Effector memory CD8-positive, alpha-beta T cell (primary cell): ENCODE measurements at regions not wholly inside any gene's neighbourhood (a gene's known extent, or its start where the extent isn't known, plus 50 kb on each side); places are given as distances from the start of the nearest gene placed in this dataset.
"Not testable (repeated sequence)": the region's sequence is repeated elsewhere in the genome, so short reads cannot be mapped to it uniquely, and the experiment has no call there.

Source experiments
- ATAC-seq: fragments of 150-1000 bp; cut with Tn5 transposase; replicated peaks from 2 replicates; pipeline ENCODE4 v1.10.0; 2021; ENCODE audit warnings: mild to moderate bottlenecking, moderate library complexity
- DNase-seq, 3 experiments: peaks; one replicate each; pipeline ENCODE4 v3.0.0; 2021
- H3K27ac Mint-ChIP-seq, 2 donors: one replicate each; pipeline ENCODE4 v1.8.0; 2022; ENCODE audit warnings: mild to moderate bottlenecking in 2 of 2, mixed read lengths in 2 of 2, moderate library complexity in 2 of 2
- H3K27me3 Mint-ChIP-seq, 2 donors: one replicate each; pipeline ENCODE4 v1.8.0; 2022; ENCODE audit warnings: mixed read lengths in 2 of 2
- H3K36me3 Mint-ChIP-seq: one replicate; pipeline ENCODE4 v1.8.0; 2022; ENCODE audit warnings: mild to moderate bottlenecking, moderate library complexity, mixed read lengths; ENCODE audit not compliant: insufficient read depth
- H3K4me1 Mint-ChIP-seq, 2 donors: one replicate each; pipeline ENCODE4 v1.8.0; 2022; ENCODE audit warnings: low read depth in 2 of 2, mixed read lengths in 2 of 2
- H3K4me3 Mint-ChIP-seq, 2 donors: one replicate each; pipeline ENCODE4 v1.8.0; 2022; ENCODE audit warnings: mild to moderate bottlenecking in 2 of 2, mixed read lengths in 2 of 2, moderate library complexity in 2 of 2
- H3K9me3 Mint-ChIP-seq, 2 donors: one replicate each; pipeline ENCODE4 v1.8.0; 2022; ENCODE audit warnings: mixed read lengths in 2 of 2

DNA sequence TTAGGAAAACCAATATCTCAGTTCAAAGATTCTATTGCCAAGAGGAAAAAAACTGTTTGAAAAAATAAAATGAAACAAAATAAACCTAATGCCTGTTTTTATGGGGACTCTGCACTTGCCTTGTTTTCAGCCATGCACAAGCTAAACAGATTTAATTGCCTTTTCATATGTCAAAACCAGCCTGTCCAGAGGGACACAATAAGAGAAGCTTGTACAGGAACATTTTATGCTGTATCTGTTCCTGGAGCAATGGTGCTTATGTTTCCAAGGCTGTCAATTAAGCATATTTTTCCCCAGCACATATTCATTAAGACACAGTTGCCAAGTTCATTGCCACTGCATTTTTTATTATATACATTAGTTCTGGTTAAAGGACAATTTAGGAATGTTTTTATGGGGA is 470.9 kb downstream of the LRRIQ3 start:
- Mint-ChIP-seq H3K27me3 (no peaks in the 10 kb centered on the region), H3K9me3 (peaks cover 7 to 8% of the 10 kb centered on the region in 2 donors), H3K27ac (no peak overlapping the region), H3K36me3 (no peaks in the 10 kb centered on the region), H3K4me3 (no peak overlapping the region), H3K4me1 (no peaks in the 10 kb centered on the region)
- no peak for ATAC-seq
- DNase-seq = no peak

- no peaks in the 10 kb centered on the region for H3K27me3 Mint-ChIP-seq
- DNase-seq = no peak
- ATAC-seq = no peak
- H3K36me3 Mint-ChIP-seq = peaks cover 3% of the 10 kb centered on the region
- H3K4me1 Mint-ChIP-seq = no peaks in the 10 kb centered on the region
- no peak overlapping the region for H3K27ac Mint-ChIP-seq
- peaks cover 2 to 6% of the 10 kb centered on the region in 2 donors for H3K9me3 Mint-ChIP-seq
- no peak overlapping the region for H3K4me3 Mint-ChIP-seq
Observed at GRCh38 chr1:73722055-73722454, 475.9 kb downstream of the LRRIQ3 start.

DNA sequence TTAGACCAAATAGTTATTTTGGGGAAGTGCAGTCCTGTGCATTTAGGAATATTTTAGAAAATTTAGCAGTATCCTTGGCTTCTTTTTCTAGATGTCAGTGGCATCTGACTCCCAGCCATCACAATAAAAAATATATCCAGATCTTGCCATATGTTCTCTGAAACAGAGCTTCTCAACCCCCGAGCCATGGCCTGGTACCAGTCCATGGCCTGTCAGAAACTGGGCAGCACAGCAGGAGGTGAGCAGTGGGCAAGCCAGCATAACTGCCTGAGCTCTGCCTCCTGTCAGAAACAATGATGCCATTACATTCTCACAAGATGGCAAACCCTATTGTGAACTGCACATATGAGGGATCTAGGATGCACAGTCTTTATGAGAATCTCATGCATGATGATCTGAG is 480.0 kb downstream of the LRRIQ3 start:
- DNase-seq = no peak
- ATAC-seq = no peak
- no peak overlapping the region for H3K4me3 Mint-ChIP-seq
- H3K27me3 Mint-ChIP-seq = no peaks in the 10 kb centered on the region
- no peak overlapping the region for H3K27ac Mint-ChIP-seq
- peaks cover 3 to 16% of the 10 kb centered on the region in 2 donors for H3K9me3 Mint-ChIP-seq
- H3K36me3 Mint-ChIP-seq = peaks cover 3% of the 10 kb centered on the region
- H3K4me1 Mint-ChIP-seq = no peaks in the 10 kb centered on the region

DNA sequence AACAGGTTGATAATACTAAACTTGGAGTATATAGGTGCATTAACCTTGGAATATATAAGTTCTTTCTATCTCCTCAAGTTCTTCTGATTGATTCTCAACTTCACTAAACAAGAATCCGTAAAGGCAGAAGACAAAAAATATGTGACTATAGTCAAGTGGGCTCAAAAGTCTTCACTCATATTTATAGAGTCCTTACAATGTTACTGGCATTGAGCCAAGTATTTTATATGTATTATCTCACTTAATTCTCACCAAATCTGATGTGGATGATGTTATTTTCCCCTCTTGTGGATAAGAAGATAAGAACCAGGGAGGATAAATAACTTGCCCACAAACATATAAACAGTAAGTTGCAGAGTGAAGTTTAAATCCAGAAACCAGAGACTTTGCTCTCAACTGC is 486.9 kb downstream of the LRRIQ3 start:
- H3K36me3 Mint-ChIP-seq = no peaks in the 10 kb centered on the region
- H3K4me1 Mint-ChIP-seq = no peaks in the 10 kb centered on the region
- no peak for ATAC-seq
- no peak for DNase-seq
- no peak overlapping the region for H3K4me3 Mint-ChIP-seq
- no peak overlapping the region for H3K27ac Mint-ChIP-seq
- H3K27me3 Mint-ChIP-seq = no peaks in the 10 kb centered on the region
- peaks cover 5 to 29% of the 10 kb centered on the region in 2 donors for H3K9me3 Mint-ChIP-seq

DNA sequence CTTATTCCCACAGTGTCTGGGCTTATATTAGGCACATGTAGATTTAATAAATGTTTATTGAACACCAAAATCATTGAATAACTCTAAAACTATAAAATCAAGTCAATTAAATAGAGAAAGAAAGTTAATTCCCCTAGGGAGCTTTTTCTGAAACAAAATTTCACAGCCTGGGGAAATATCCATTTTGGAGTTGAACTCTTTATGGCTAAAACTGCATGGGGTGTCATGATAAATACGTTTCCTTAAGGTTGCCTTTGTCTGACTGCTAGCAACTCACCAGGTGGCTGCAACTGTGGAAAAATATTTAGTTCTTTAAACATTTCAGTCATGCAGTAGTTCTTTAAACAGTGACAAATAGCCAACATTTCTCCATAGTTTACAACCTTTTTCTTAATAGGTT is 496.1 kb downstream of the LRRIQ3 start:
- Mint-ChIP-seq H3K4me3 (no peak overlapping the region), H3K4me1 (no peaks in the 10 kb centered on the region), H3K36me3 (no peaks in the 10 kb centered on the region), H3K27ac (no peak overlapping the region), H3K9me3 (peaks cover 3 to 6% of the 10 kb centered on the region in 2 donors), H3K27me3 (no peaks in the 10 kb centered on the region)
- ATAC-seq (no peak), DNase-seq (no peak)

DNA sequence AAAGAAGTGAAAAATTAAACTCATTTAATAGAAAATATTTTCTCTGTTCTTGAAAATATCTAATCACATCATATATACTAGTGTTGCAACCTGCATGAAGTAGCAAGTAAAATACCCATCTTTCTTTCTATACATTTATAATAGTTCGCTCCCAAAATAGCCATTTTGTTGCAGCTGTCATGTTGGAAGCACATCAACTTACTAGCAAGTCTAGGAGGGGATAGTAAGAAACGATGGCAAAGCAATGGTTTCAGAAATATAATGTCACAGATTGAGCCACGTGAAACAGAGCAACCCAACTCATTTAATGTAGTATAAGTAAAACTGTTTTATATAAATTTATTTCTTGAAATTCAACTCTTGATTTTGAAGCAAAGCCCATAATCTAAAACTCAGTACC is 521.8 kb downstream of the LRRIQ3 start:
- Mint-ChIP-seq H3K4me3 (no peak overlapping the region), H3K27me3 (no peaks in the 10 kb centered on the region), H3K36me3 (no peaks in the 10 kb centered on the region), H3K9me3 (peaks cover 0 to 8% of the 10 kb centered on the region in 2 donors), H3K27ac (no peak overlapping the region), H3K4me1 (no peaks in the 10 kb centered on the region)
- no peak for DNase-seq
- ATAC-seq = no peak

DNA sequence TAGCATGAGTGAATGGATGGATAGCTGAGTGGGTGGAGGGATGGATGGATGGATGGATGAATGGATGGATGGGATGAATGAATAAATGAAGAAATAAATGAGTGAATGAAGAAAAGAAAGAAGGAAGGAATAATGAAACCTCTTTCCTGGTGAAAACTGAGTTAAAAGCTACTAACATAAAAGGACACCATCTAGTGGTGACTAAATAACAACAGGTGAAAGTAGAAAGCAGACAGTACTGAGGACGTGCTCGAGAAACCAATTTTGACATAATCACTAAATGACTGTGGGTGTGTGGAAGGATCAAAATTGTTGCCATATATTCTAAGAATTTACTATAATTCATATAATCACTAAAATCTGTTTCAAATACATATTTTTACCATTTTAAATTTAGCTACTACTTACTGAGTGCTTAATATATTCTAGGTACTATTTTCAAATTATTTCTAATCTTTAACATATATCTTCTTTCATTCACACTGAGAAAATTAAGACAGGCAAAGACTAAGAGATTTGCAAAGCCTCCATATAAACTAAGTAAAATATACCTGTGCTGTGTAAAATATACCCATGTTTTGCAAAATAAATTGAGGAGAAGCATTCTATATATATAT is 522.9 kb downstream of the LRRIQ3 start:
- Mint-ChIP-seq H3K36me3 (no peaks in the 10 kb centered on the region), H3K27ac (no peak overlapping the region), H3K9me3 (peaks cover 0 to 8% of the 10 kb centered on the region in 2 donors), H3K4me1 (no peaks in the 10 kb centered on the region), H3K27me3 (no peaks in the 10 kb centered on the region), H3K4me3 (no peak overlapping the region)
- DNase-seq (no peak), ATAC-seq (no peak)

DNA sequence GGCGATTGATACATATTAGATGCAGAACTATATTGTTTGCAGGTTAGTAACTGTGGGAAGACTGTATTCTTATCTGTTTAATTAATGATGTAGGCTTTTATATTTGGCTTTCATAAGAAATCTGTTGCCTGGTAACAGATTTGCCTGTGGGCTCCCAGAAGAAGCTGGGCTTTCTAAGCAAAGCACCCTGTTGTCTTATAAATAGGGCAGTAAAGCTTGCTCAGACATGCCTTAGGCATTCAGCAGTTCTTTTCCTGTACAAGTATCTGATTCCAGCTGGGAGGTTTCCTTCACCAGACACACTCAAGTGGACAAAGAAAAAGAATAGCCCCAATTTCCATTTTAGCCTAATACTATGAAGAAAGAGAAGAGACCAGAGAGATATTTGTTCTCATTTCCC is 524.0 kb downstream of the LRRIQ3 start:
- no peaks in the 10 kb centered on the region for H3K4me1 Mint-ChIP-seq
- no peak for DNase-seq
- no peaks in the 10 kb centered on the region for H3K36me3 Mint-ChIP-seq
- no peak for ATAC-seq
- H3K27ac Mint-ChIP-seq = no peak overlapping the region
- no peak overlapping the region for H3K4me3 Mint-ChIP-seq
- H3K9me3 Mint-ChIP-seq = peaks cover 0 to 4% of the 10 kb centered on the region in 2 donors
- no peaks in the 10 kb centered on the region for H3K27me3 Mint-ChIP-seq

- Mint-ChIP-seq H3K27me3 (no peaks in the 10 kb centered on the region), H3K4me1 (no peaks in the 10 kb centered on the region), H3K27ac (no peak overlapping the region), H3K4me3 (no peak overlapping the region), H3K36me3 (no peaks in the 10 kb centered on the region), H3K9me3 (peaks cover 0 to 2% of the 10 kb centered on the region in 2 donors)
- ATAC-seq (no peak), DNase-seq (no peak)
Observed at GRCh38 chr1:73671530-73671929, 526.4 kb downstream of the LRRIQ3 start.

- H3K27me3 Mint-ChIP-seq, ATAC-seq, H3K9me3 Mint-ChIP-seq, H3K4me3 Mint-ChIP-seq, DNase-seq, H3K4me1 Mint-ChIP-seq, H3K27ac Mint-ChIP-seq, H3K36me3 Mint-ChIP-seq: not testable (repeated sequence)
Observed at GRCh38 chr1:73667959-73668358, 530.0 kb downstream of the LRRIQ3 start.

DNA sequence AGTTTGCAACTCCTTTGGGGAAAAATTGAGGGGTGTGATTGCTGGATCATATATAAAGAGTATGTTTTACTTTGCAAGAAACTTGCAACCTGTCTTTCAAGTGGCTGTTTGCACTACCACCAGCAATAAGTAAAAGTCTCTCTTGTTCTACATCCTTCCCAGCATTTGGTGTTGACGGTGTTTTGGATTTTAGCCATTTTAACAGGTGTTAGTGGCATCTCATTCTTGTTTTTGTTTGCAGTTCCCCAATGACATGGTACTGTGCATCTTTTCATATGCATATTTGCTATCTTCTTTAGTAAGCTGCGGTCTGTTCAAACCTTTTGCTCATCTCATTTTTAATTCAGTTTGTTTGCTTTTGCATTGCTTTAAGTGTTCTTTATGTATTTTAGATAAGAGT is 535.5 kb downstream of the LRRIQ3 start:
- DNase-seq (no peak), ATAC-seq (no peak)
- Mint-ChIP-seq H3K4me1 (no peaks in the 10 kb centered on the region), H3K4me3 (no peak overlapping the region), H3K27me3 (no peaks in the 10 kb centered on the region), H3K9me3 (peaks cover 4 to 12% of the 10 kb centered on the region in 2 donors), H3K36me3 (no peaks in the 10 kb centered on the region), H3K27ac (no peak overlapping the region)

- Mint-ChIP-seq H3K36me3 (no peaks in the 10 kb centered on the region), H3K27me3 (no peaks in the 10 kb centered on the region), H3K9me3 (peaks cover 0 to 12% of the 10 kb centered on the region in 2 donors), H3K4me3 (no peak overlapping the region), H3K27ac (no peak overlapping the region), H3K4me1 (no peaks in the 10 kb centered on the region)
- DNase-seq = no peak
- no peak for ATAC-seq
Observed at GRCh38 chr1:73659136-73659535, 538.8 kb downstream of the LRRIQ3 start.

GRCh38 chr1:73654714-73655113 is 543.3 kb downstream of the LRRIQ3 start:
- H3K4me1 Mint-ChIP-seq = no peaks in the 10 kb centered on the region
- H3K36me3 Mint-ChIP-seq = no peaks in the 10 kb centered on the region
- H3K4me3 Mint-ChIP-seq = no peak overlapping the region
- ATAC-seq (no peak), DNase-seq (no peak)
- no peak overlapping the region for H3K27ac Mint-ChIP-seq
- H3K9me3 Mint-ChIP-seq = peaks cover 0 to 3% of the 10 kb centered on the region in 2 donors
- H3K27me3 Mint-ChIP-seq = no peaks in the 10 kb centered on the region

- Mint-ChIP-seq H3K27me3 (no peaks in the 10 kb centered on the region), H3K36me3 (no peaks in the 10 kb centered on the region), H3K4me1 (no peaks in the 10 kb centered on the region), H3K9me3 (peaks cover 7 to 9% of the 10 kb centered on the region in 2 donors), H3K4me3 (no peak overlapping the region), H3K27ac (no peak overlapping the region)
- no peak for ATAC-seq
- DNase-seq = no peak
Observed at GRCh38 chr1:73644198-73644597, 553.8 kb downstream of the LRRIQ3 start.

GRCh38 chr1:73639494-73639893 is 558.5 kb downstream of the LRRIQ3 start:
- H3K4me3 Mint-ChIP-seq = no peak overlapping the region
- no peaks in the 10 kb centered on the region for H3K4me1 Mint-ChIP-seq
- peaks cover 7 to 8% of the 10 kb centered on the region in 2 donors for H3K9me3 Mint-ChIP-seq
- ATAC-seq = no peak
- H3K36me3 Mint-ChIP-seq = no peaks in the 10 kb centered on the region
- no peak overlapping the region for H3K27ac Mint-ChIP-seq
- DNase-seq = no peak
- no peaks in the 10 kb centered on the region for H3K27me3 Mint-ChIP-seq
